K562 (cell line): ENCODE measurements at regions not wholly inside any gene's neighbourhood (a gene's known extent, or its start where the extent isn't known, plus 50 kb on each side); places are given as distances from the start of the nearest gene placed in this dataset.

Experiments
- ATF1 ChIP-seq, 2 experiments: fragments of 450-650 bp in 1 of 2; IDR thresholded peaks; 2 replicates each; pipeline ENCODE4 v1.6.1; 2016; ENCODE audit warnings: missing compliant biosample characterization in 1 of 2, missing genetic modification characterization in 1 of 2
- ATF2 ChIP-seq: sonication (generic); formaldehyde crosslinking; IDR thresholded peaks from 2 replicates; pipeline ENCODE4 v1.8.1; 2022; ENCODE audit warnings: missing genetic modification reagents
- CREBBP ChIP-seq: IDR thresholded peaks from one replicate; pipeline ENCODE4 v1.6.1; 2012; ENCODE audit warnings: low read depth, mild to moderate bottlenecking, control low read depth, inconsistent platforms, low read length
- CXXC5 ChIP-seq: fragments of 250-450 bp; sonication (Bioruptor Pico); IDR thresholded peaks from 2 replicates; pipeline ENCODE4 v1.8.0; 2022; ENCODE audit warnings: inconsistent platforms, mild to moderate bottlenecking, moderate library complexity
- ILK ChIP-seq: fragments of 450-650 bp; IDR thresholded peaks from 2 replicates; pipeline ENCODE4 v1.6.1; 2016; ENCODE audit warnings: missing genetic modification characterization, low read depth, mild to moderate bottlenecking, missing compliant biosample characterization, moderate library complexity, borderline replicate concordance
- KDM2B ChIP-seq: fragments of 250-450 bp; sonication (Bioruptor Pico); IDR thresholded peaks from 2 replicates; pipeline ENCODE4 v1.8.0; 2021; ENCODE audit warnings: mild to moderate bottlenecking, moderate library complexity
- NR2F6 ChIP-seq: fragments of 450-650 bp; formaldehyde crosslinking; IDR thresholded peaks from 2 replicates; pipeline ENCODE4 v1.4.0; 2020; ENCODE audit warnings: mild to moderate bottlenecking
- PATZ1 ChIP-seq: fragments of 250-450 bp; sonication (Bioruptor Pico); IDR thresholded peaks from 2 replicates; pipeline ENCODE4 v1.5.0; 2020; ENCODE audit warnings: mild to moderate bottlenecking, borderline replicate concordance
- PCBP1 ChIP-seq: fragments of 200-400 bp; formaldehyde crosslinking; IDR thresholded peaks from 2 replicates; pipeline ENCODE4 v1.6.1; 2018; ENCODE audit warnings: mild to moderate bottlenecking, low read depth, low read length; ENCODE audit not compliant: poor library complexity, severe bottlenecking
- TARDBP ChIP-seq: fragments of 450-650 bp; IDR thresholded peaks from 2 replicates; pipeline ENCODE4 v1.6.1; 2016

- TF ChIP-seq ILK (tag) = no peak
- no peak for TF ChIP-seq ATF2 (CRISPR knock-in tag)
- TF ChIP-seq NR2F6 (CRISPR knock-in tag) = no peak
- no peak for TF ChIP-seq TARDBP
- no peak for TF ChIP-seq CREBBP
- TF ChIP-seq KDM2B (CRISPR knock-in tag) = no peak
- TF ChIP-seq PCBP1 = no peak
- TF ChIP-seq CXXC5 (CRISPR knock-in tag) = no peak
- TF ChIP-seq PATZ1 (CRISPR knock-in tag) = no peak
- no peak for TF ChIP-seq ATF1 (CRISPR knock-in tag; IDR thresholded peaks at IDR 0.05)
- no peak for TF ChIP-seq ATF1 (tag; IDR thresholded peaks at IDR 0.05)
- TF ChIP-seq, all 486 proteins: peak for 0
Observed at GRCh38 chr4:179017581-179017980, 1575.3 kb upstream of the AGA start (continued).
